ENCODE measurements at regions not wholly inside any gene's neighbourhood (a gene's known extent, or its start where the extent isn't known, plus 50 kb on each side); places are given as distances from the start of the nearest gene placed in this dataset.

- no peaks in the 10 kb centered on the region for H3K36me3 ChIP-seq (replicated peaks in 1 of 2; ENCODE audit: control insufficient read depth in 1 of 2, insufficient read depth in 2 of 2, low read length in 2 of 2)
- no peaks in the 10 kb centered on the region for H3K4me1 Mint-ChIP-seq
- H4K20me1 ChIP-seq (ENCODE audit: insufficient read depth, low read length): no peaks in the 10 kb centered on the region
- WGBS (ENCODE audit: insufficient coverage): 74% methylated on average over 3 of the region's 3 CpGs
- H3K27ac ChIP-seq (ENCODE audit: low read depth in 1 of 2, low read length in 2 of 2): no peak overlapping the region
- TF ChIP-seq CTCF (IDR thresholded peaks at IDR 0.05): no peak
- no peak for DNase-seq
- H3K9me3 ChIP-seq (replicated peaks in 1 of 2; ENCODE audit: control insufficient read depth in 1 of 2, insufficient read depth in 1 of 2, low read length in 2 of 2): peaks cover 0 to 6% of the 10 kb centered on the region in 2 donors
- intact Hi-C loops (cut with micrococcal nuclease): no loop called here
- no peak overlapping the region for H3K4me2 ChIP-seq (replicated peaks; ENCODE audit: extremely low read depth, low read length, poor library complexity, severe bottlenecking)
- H3K9ac ChIP-seq (ENCODE audit: insufficient read depth, low read length, poor library complexity, severe bottlenecking): no peak overlapping the region
- H3K4me3 ChIP-seq (replicated peaks in 1 of 3; ENCODE audit: low read depth in 2 of 3, low read length in 3 of 3): no peak overlapping the region
- no peaks in the 10 kb centered on the region for H3K79me2 ChIP-seq (ENCODE audit: insufficient read depth, low read length)
- no peak overlapping the region for H3K27ac Mint-ChIP-seq
- no peak overlapping the region for H3K4me3 Mint-ChIP-seq
- no peaks in the 10 kb centered on the region for H3K27me3 ChIP-seq (ENCODE audit: control insufficient read depth in 2 of 2, insufficient read depth in 2 of 2, low read length in 2 of 2)
- H3K4me1 ChIP-seq (ENCODE audit: control insufficient read depth in 1 of 2, insufficient read depth in 2 of 2, low read length in 2 of 2): no peaks in the 10 kb centered on the region
- no peak overlapping the region for H2AFZ ChIP-seq (ENCODE audit: insufficient read depth, low read depth, low read length, poor library complexity, severe bottlenecking)
- no peaks in the 10 kb centered on the region for H3K36me3 Mint-ChIP-seq
- peaks cover 0 to 1% (median 0%) of the 10 kb centered on the region in 3 donors for H3K27me3 Mint-ChIP-seq (ENCODE audit: low read depth in 3 of 3)
- H3K9me3 Mint-ChIP-seq: peaks cover 0 to 6% (median 1%) of the 10 kb centered on the region in 7 donors
These were observed 413.0 kb upstream of the LRRC4C start for GRCh38 chr11:41872426-41872825.

DNA sequence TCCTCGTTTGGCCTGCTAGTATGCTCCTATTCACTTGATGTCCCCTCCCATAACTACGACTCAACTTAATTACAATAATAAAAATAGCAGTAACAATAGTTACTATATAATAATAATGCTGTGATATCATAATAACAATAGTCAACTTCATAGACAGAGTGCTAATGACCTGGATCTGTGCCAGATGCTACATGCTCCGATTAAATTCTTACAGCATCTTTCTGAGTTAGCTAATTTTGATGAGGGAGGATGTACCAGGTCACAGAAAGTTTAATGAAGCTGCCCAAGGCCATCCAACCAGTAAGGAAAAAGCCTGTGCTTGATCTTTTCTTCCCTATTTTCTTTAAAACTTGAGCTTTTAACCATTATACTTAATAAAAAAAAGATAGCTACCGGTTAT, 413.4 kb upstream of the LRRC4C start:
- H3K4me3 Mint-ChIP-seq: no peak overlapping the region
- peaks cover 0 to 6% (median 2%) of the 10 kb centered on the region in 7 donors for H3K9me3 Mint-ChIP-seq
- DNase-seq: no peak
- no peaks in the 10 kb centered on the region for H3K36me3 ChIP-seq (replicated peaks in 1 of 2; ENCODE audit: control insufficient read depth in 1 of 2, insufficient read depth in 2 of 2, low read length in 2 of 2)
- peaks cover 0 to 1% (median 0%) of the 10 kb centered on the region in 3 donors for H3K27me3 Mint-ChIP-seq (ENCODE audit: low read depth in 3 of 3)
- H3K27me3 ChIP-seq (ENCODE audit: control insufficient read depth in 2 of 2, insufficient read depth in 2 of 2, low read length in 2 of 2): no peaks in the 10 kb centered on the region
- no peak overlapping the region for H3K27ac Mint-ChIP-seq
- H3K4me1 Mint-ChIP-seq: no peaks in the 10 kb centered on the region
- no peak overlapping the region for H3K4me2 ChIP-seq (replicated peaks; ENCODE audit: extremely low read depth, low read length, poor library complexity, severe bottlenecking)
- TF ChIP-seq CTCF (IDR thresholded peaks at IDR 0.05): no peak
- H3K9ac ChIP-seq (ENCODE audit: insufficient read depth, low read length, poor library complexity, severe bottlenecking): no peak overlapping the region
- intact Hi-C loops (cut with micrococcal nuclease): no loop called here
- no peak overlapping the region for H3K4me3 ChIP-seq (replicated peaks in 1 of 3; ENCODE audit: low read depth in 2 of 3, low read length in 3 of 3)
- H4K20me1 ChIP-seq (ENCODE audit: insufficient read depth, low read length): no peaks in the 10 kb centered on the region
- no peaks in the 10 kb centered on the region for H3K79me2 ChIP-seq (ENCODE audit: insufficient read depth, low read length)
- H3K27ac ChIP-seq (ENCODE audit: low read depth in 1 of 2, low read length in 2 of 2): no peak overlapping the region
- H3K4me1 ChIP-seq (ENCODE audit: control insufficient read depth in 1 of 2, insufficient read depth in 2 of 2, low read length in 2 of 2): no peaks in the 10 kb centered on the region
- H3K36me3 Mint-ChIP-seq: no peaks in the 10 kb centered on the region
- no CpG with 5 or more reads among the region's 4 CpGs for WGBS (ENCODE audit: insufficient coverage)
- H3K9me3 ChIP-seq (replicated peaks in 1 of 2; ENCODE audit: control insufficient read depth in 1 of 2, insufficient read depth in 1 of 2, low read length in 2 of 2): peaks cover 0 to 6% of the 10 kb centered on the region in 2 donors
- H2AFZ ChIP-seq (ENCODE audit: insufficient read depth, low read depth, low read length, poor library complexity, severe bottlenecking): no peak overlapping the region
